HTR-8/SVneo (cell line): ENCODE measurements at regions not wholly inside any gene's neighbourhood (a gene's known extent, or its start where the extent isn't known, plus 50 kb on each side); places are given as distances from the start of the nearest gene placed in this dataset.
"Not testable (repeated sequence)": the region's sequence is repeated elsewhere in the genome, so short reads cannot be mapped to it uniquely, and the experiment has no call there.

ENCODE experiments used
- DNase-seq: peaks from one replicate; pipeline ENCODE4 v3.0.0; 2011; ENCODE audit warnings: low spot score, mixed read lengths; ENCODE audit not compliant: insufficient read length
- FAIRE-seq: peaks from 2 replicates; lab custom pipeline; 2011; peaks lifted over from hg19 to GRCh38; lab: Jason Lieb, UNC

GRCh38 chrX:14354521-14354920 is 174.8 kb upstream of the GLRA2 start:
- DNase-seq, result no peak
- no peak for FAIRE-seq

GRCh38 chrX:14352511-14352910 is 176.8 kb upstream of the GLRA2 start:
- no peak for FAIRE-seq
- no peak for DNase-seq

DNA sequence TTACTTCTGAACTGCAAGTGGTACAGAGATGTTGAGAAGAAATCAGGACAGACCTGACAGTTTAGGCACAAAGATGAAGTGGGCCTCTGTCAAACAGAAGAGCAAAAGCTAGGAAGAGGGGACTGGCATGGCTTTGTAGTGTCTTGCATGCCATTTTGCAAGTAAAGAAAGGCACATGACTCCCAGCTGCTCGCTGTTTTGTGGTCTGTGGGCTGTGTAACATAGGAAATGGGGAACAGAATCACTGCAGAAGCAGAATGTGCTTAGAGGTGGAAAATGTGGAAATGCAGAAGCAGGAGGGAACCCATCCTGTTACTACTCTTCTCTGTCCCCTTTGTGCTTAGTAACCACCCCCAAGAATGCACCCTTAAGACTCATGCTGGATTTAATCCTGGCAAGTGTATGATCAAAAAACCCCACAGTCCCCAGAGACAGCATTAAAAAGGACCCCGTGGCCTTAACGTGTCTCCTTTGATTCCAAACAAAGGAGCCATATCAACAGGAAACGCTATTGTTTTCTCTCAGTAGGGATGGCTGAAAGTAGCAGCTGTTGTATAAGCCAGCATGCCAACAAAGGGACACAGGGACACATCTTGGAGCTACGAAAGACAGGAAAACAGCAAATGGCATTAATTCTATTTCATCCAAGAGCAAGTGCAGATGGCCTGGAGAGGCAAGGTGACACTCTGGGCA is 177.6 kb upstream of the GLRA2 start:
- DNase-seq (no peak), FAIRE-seq (no peak)

- DNase-seq, result no peak
- no peak for FAIRE-seq
Measured at GRCh38 chrX:14347523-14347922, 181.8 kb upstream of the GLRA2 start.

GRCh38 chrX:14344172-14344940 is 185.0 kb upstream of the GLRA2 start:
- no peak for FAIRE-seq
- DNase-seq, result no peak

DNA sequence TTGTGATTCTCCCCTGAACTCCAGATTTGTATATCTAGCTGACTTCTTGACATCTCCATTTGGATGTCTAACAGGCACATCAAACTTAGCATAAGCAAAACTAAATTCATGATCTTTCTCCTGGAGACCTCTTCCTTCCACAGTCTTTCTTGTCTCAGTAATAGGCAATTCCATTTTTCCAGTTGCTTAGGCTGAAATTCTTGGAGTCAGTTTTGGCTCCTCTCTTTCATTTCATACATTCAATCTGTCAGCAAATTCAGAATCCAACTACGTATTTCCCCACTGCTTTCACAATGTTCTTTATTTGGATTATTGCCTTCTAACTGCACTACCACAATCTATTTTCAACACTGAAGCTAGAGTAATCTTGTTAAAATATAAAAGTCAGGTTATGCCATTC is 219.9 kb upstream of the GLRA2 start:
- DNase-seq (no peak), FAIRE-seq (no peak)

GRCh38 chrX:14308976-14309375 is 220.4 kb upstream of the GLRA2 start:
- FAIRE-seq, DNase-seq: not testable (repeated sequence)

DNA sequence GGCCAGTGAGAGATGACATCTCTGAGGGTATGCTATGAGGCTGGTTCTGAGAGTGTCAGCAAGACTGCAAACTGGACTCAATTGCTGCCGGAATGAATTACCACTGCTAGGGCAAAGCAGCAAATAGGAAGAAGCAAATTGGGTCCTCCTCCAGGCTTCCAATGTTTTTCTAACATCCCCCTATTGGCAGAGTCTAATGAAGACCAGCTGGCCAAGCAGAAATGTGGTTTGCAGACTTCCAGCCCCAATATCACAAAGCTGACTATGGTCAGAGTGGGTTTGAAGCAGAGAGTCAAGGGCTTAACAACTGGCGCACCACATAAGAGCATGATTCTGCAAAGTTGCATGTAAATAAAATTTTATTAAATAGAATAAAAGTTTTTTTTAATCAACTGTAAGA is 225.4 kb upstream of the GLRA2 start:
- FAIRE-seq, result no peak

GRCh38 chrX:14302561-14302960 is 226.8 kb upstream of the GLRA2 start:
- FAIRE-seq, DNase-seq: not testable (repeated sequence)

More for the DNA sequence above, 225.4 kb upstream of the GLRA2 start:
- DNase-seq, result no peak

DNA sequence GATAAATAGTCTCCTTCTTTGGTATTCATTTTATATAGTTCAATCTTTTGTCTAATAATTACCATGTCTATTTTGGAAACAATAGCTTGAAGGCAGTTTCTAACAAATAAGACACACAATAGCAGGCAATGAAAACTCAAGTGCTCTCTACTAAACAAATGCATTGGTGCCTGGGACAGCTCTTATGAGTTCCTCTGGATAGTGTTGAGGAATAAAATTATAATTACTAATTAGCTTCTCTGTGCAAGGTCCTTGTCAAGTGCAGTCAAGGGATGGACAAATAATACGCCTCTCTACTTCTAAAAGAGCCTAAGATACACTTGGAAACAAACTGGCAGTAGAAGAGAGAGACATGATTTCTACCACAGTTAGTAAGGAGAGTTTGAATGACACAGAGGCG is 229.0 kb upstream of the GLRA2 start:
- DNase-seq (no peak), FAIRE-seq (no peak)

DNA sequence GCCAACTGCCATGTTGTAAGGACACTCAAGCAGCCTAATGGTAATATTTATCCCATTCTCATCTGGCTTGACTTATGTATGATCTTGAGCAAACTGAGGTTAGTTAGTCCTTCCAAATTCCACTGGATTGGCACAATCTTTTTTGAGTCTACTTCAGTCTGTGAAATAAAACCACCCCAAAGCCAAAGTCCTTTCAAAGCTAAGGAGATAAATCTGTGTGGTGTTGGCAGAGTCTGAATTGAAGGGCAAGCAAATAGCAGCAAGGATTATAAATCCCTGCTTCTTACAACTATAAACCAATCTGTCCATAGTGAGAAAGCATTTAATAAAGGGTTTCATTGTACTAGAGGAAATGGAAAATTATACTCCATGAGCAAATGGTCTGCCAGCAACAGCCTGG is 233.9 kb upstream of the GLRA2 start:
- FAIRE-seq (no peak), DNase-seq (no peak)

- no peak for DNase-seq
- FAIRE-seq, result no peak
Measured at GRCh38 chrX:14291666-14292500, 237.5 kb upstream of the GLRA2 start.

DNA sequence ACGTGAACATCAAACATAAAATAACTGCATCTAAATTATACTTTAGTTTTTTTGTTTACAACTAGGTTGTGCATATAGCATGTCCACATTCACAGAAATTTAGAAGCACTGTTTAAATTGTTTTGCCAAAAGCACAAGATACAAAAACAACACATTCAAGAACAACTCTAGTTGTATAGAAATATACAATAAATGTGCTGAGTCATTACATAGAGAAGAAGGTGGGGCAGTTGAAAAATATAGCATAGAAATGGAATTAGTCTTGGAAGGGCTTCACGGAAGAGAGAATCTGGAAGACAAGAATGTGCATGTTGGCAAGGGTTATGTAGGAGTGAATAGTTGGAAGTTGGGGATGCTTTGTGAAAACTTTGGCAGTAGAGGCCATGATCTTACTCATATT is 239.0 kb upstream of the GLRA2 start:
- DNase-seq (no peak), FAIRE-seq (no peak)

GRCh38 chrX:14274691-14275090 is 245.0 kb upstream of the GEMIN8 start:
- FAIRE-seq, result no peak
- no peak for DNase-seq

- FAIRE-seq, result no peak
- DNase-seq, result no peak
Measured at GRCh38 chrX:14267216-14267615, 237.5 kb upstream of the GEMIN8 start.

DNA sequence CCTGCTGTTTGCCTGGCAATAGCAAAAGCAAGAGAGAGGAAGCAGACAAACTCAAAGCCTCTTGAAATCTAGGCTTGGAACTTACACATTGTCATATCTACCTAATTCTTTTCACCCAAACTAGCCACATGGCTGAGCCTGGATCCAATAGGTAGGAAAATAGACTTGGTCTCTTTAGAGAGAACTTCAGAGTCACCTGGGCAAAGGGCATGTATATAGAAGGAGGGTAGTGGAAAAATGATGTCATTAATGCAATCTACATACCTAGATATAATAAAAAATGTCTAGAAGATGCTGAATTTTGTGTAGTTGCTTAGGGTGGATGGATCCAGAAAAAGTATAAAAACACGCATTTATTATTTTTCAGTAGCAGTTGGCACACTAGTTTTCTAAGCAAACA is 237.0 kb upstream of the GEMIN8 start:
- DNase-seq (no peak), FAIRE-seq (no peak)

DNA sequence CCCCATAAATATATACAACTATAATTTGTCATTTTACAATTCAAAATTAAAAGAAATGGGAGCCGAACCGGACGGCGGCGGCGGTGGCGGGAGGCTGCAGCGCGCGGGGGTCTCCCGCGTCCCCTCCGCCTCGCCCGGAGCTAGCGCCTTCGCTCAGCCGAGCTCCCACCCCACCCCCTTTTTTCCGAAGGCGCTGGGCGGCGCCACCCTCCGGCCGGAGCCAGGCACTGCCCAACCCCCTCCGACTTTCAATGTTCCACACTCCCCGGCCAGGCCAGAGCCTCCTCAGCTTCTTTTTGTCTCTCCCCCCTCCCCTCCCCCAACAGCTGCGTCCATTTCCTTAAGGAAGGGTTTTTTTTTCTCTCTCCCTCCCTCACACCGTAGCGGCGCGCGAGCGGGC is 214.1 kb upstream of the GEMIN8 start:
- DNase-seq (no peak), FAIRE-seq (no peak)

DNA sequence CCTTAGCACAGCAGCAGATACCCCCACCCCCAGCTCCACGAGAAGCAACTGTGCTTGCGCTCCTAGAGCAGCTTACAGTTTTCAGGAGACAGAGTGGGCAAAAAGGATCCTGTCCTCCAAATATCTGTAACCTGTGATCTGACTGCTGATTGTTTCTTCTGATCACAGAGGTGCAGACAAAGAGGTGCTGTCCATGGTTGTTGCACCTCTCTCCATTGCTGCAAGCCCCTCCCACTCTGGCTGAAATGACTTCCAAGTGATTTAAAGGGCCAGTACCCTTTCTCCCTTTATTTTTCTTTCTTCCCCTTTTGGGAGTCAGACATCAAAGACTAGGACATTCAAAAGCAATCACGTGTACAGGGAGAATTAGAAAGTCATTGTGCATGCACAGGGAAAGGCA is 205.3 kb upstream of the GEMIN8 start:
- no peak for FAIRE-seq

DNA sequence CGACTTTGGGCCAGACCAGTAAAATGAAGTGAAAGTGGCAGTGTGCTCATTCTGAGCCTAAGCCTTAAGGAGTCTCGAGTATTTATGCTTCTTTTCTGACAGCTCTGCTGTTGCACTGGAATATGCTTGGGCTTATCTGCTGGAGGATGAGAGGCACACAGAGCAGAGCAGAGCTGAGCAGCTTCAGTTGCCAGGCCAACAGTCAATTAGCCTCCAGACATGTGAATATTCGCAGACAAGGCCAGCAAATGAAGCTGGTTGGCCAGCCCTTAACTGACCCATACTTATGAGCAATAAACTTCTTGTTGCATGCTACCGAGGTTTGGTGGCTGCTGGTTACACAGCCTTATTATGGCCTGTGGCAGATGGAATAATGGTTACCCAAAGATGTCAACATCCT is 203.0 kb upstream of the GEMIN8 start:
- DNase-seq (no peak), FAIRE-seq (no peak)

More for the DNA sequence above, 205.3 kb upstream of the GEMIN8 start:
- no peak for DNase-seq

DNA sequence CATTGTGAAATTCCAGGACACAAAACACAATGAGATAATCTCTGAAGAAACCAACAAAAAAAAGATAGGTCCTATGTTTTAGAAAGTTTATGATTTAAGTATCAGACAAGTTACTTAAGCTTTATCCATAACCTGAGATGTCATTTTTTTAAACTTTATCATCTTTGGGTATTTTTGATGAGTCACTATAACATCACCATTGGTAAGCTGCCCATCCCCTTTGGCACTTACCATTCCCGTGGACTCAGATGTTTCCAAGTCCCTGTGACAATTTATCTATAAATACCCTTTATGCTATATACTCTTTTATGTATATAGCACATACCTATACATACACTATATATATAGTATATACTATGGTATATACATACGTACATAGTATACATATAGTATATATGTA is 198.9 kb upstream of the GEMIN8 start:
- no peak for DNase-seq
- FAIRE-seq, result no peak

- DNase-seq, result no peak
- FAIRE-seq, result no peak
Measured at GRCh38 chrX:14220386-14220944, 190.8 kb upstream of the GEMIN8 start.
